Kidney capillary endothelial cell (primary cell): ENCODE measurements at regions not wholly inside any gene's neighbourhood (a gene's known extent, or its start where the extent isn't known, plus 50 kb on each side); places are given as distances from the start of the nearest gene placed in this dataset.
"Not testable (repeated sequence)": the region's sequence is repeated elsewhere in the genome, so short reads cannot be mapped to it uniquely, and the experiment has no call there.

Source experiments
- DNase-seq: peaks from one replicate; pipeline ENCODE4 v3.0.0-alpha.2; 2018; ENCODE audit warnings: low spot score

- DNase-seq = no peak
Observed at GRCh38 chr1:61579802-61580201, 145.1 kb downstream of the TM2D1 start.

GRCh38 chr1:61572046-61572445, 152.9 kb downstream of the TM2D1 start:
- no peak for DNase-seq

- no peak for DNase-seq
Observed at GRCh38 chr1:61570191-61570590, 154.8 kb downstream of the TM2D1 start.

- no peak for DNase-seq
Observed at GRCh38 chr1:61569303-61569621, 155.7 kb downstream of the TM2D1 start.

- DNase-seq = no peak
Observed at GRCh38 chr1:61568460-61569302, 156.3 kb downstream of the TM2D1 start.

- no peak for DNase-seq
Observed at GRCh38 chr1:61566177-61566576, 158.8 kb downstream of the TM2D1 start.

- no peak for DNase-seq
Observed at GRCh38 chr1:61563611-61564010, 161.3 kb downstream of the TM2D1 start.

- no peak for DNase-seq
Observed at GRCh38 chr1:61561666-61562065, 163.3 kb downstream of the TM2D1 start.

- DNase-seq = no peak
Observed at GRCh38 chr1:61560385-61560784, 164.6 kb downstream of the TM2D1 start.

GRCh38 chr1:61556631-61557030, 168.3 kb downstream of the TM2D1 start:
- DNase-seq = no peak

GRCh38 chr1:61552630-61553305, 172.2 kb downstream of the TM2D1 start:
- DNase-seq = no peak

- DNase-seq = not testable (repeated sequence)
Observed at GRCh38 chr1:61547302-61547701, 177.6 kb downstream of the TM2D1 start.

GRCh38 chr1:61544870-61545269, 180.1 kb downstream of the TM2D1 start:
- not testable (repeated sequence) for DNase-seq

GRCh38 chr1:61543498-61543897, 181.4 kb downstream of the TM2D1 start:
- DNase-seq = not testable (repeated sequence)

- DNase-seq = no peak
Observed at GRCh38 chr1:61539720-61540462, 185.1 kb downstream of the TM2D1 start.

- no peak for DNase-seq
Observed at GRCh38 chr1:61538228-61538627, 186.7 kb downstream of the TM2D1 start.

GRCh38 chr1:61536174-61537108, 188.5 kb downstream of the TM2D1 start:
- no peak for DNase-seq

GRCh38 chr1:61534847-61535246, 190.1 kb downstream of the TM2D1 start:
- no peak for DNase-seq

- no peak for DNase-seq
Observed at GRCh38 chr1:61533546-61533945, 191.4 kb downstream of the TM2D1 start.

GRCh38 chr1:61531716-61532115, 193.2 kb downstream of the TM2D1 start:
- no peak for DNase-seq

GRCh38 chr1:61523893-61524605, 200.9 kb downstream of the TM2D1 start:
- no peak for DNase-seq
